Activated CD4-positive, alpha-beta T cell treated with anti-CD3 and anti-CD28 coated beads, Interleukin-2, Interleukin-4, amounts not matched to agents 100 ng/mL and 50 ng/mL, durations not matched to agents 16 hours and 8 hours (primary cell): ENCODE measurements at regions not wholly inside any gene's neighbourhood (a gene's known extent, or its start where the extent isn't known, plus 50 kb on each side); places are given as distances from the start of the nearest gene placed in this dataset.

Source experiments
- DNase-seq: peaks from one replicate; pipeline ENCODE4 v3.0.0-alpha.2; 2020; ENCODE audit warnings: low spot score

GRCh38 chr11:92480499-92480898, 255.9 kb downstream of the FAT3 start:
- no peak for DNase-seq

- DNase-seq, result no peak
These were observed 258.0 kb downstream of the FAT3 start for GRCh38 chr11:92482492-92483060.

- DNase-seq, result no peak
These were observed 260.0 kb downstream of the FAT3 start for GRCh38 chr11:92484570-92484969.

GRCh38 chr11:92489826-92490399, 265.3 kb downstream of the FAT3 start:
- DNase-seq, result no peak

- DNase-seq, result no peak
These were observed 267.8 kb downstream of the FAT3 start for GRCh38 chr11:92492372-92492771.

- no peak for DNase-seq
These were observed 270.6 kb downstream of the FAT3 start for GRCh38 chr11:92495107-92495793.

- DNase-seq, result no peak
These were observed 275.8 kb downstream of the FAT3 start for GRCh38 chr11:92500453-92500852.

- no peak for DNase-seq
These were observed 276.6 kb downstream of the FAT3 start for GRCh38 chr11:92501066-92501739.

GRCh38 chr11:92504004-92504403, 279.4 kb downstream of the FAT3 start:
- DNase-seq, result no peak

- DNase-seq, result no peak
These were observed 279.9 kb downstream of the FAT3 start for GRCh38 chr11:92504534-92504933.

- no peak for DNase-seq
These were observed 281.1 kb downstream of the FAT3 start for GRCh38 chr11:92505689-92506088.

- no peak for DNase-seq
These were observed 282.3 kb downstream of the FAT3 start for GRCh38 chr11:92506809-92507336.

GRCh38 chr11:92510591-92510990, 286.0 kb downstream of the FAT3 start:
- no peak for DNase-seq

GRCh38 chr11:92511522-92512203, 287.0 kb downstream of the FAT3 start:
- DNase-seq, result no peak

GRCh38 chr11:92512204-92512569, 287.6 kb downstream of the FAT3 start:
- DNase-seq, result no peak

GRCh38 chr11:92523611-92524010, 299.0 kb downstream of the FAT3 start:
- no peak for DNase-seq

GRCh38 chr11:92524542-92524941, 299.9 kb downstream of the FAT3 start:
- no peak for DNase-seq

GRCh38 chr11:92527467-92527866, 302.8 kb downstream of the FAT3 start:
- no peak for DNase-seq

GRCh38 chr11:92528001-92528400, 303.4 kb downstream of the FAT3 start:
- no peak for DNase-seq

GRCh38 chr11:92531065-92531739, 306.6 kb downstream of the FAT3 start:
- DNase-seq, result no peak

GRCh38 chr11:92533657-92534335, 309.2 kb downstream of the FAT3 start:
- DNase-seq, result no peak
